ENCODE measurements at regions not wholly inside any gene's neighbourhood (a gene's known extent, or its start where the extent isn't known, plus 50 kb on each side); places are given as distances from the start of the nearest gene placed in this dataset.

GRCh38 chr6:18985061-18985460, 597.9 kb downstream of the RNF144B start:
- no peak overlapping the region for H3K27ac ChIP-seq (ENCODE audit: poor library complexity, severe bottlenecking)
- ATAC-seq (ENCODE audit: low read depth), result no peak
- no peaks in the 10 kb centered on the region for H3K4me1 ChIP-seq (ENCODE audit: insufficient read depth, poor library complexity, severe bottlenecking)
- no peak for TF ChIP-seq CTCF (IDR thresholded peaks at IDR 0.05; ENCODE audit: poor library complexity, severe bottlenecking)
- DNase-seq (ENCODE audit: low spot score), result no peak
- no peaks in the 10 kb centered on the region for H3K9me3 ChIP-seq (ENCODE audit: severe bottlenecking)
- H3K4me3 ChIP-seq (ENCODE audit: severe bottlenecking), result no peak overlapping the region
- H3K36me3 ChIP-seq (ENCODE audit: low read depth), result no peaks in the 10 kb centered on the region
- H3K27me3 ChIP-seq (ENCODE audit: insufficient read depth, poor library complexity, severe bottlenecking), result peaks cover 3% of the 10 kb centered on the region

GRCh38 chr6:18985996-18986395, 598.8 kb downstream of the RNF144B start:
- DNase-seq (ENCODE audit: low spot score), result no peak
- no peak overlapping the region for H3K27ac ChIP-seq (ENCODE audit: poor library complexity, severe bottlenecking)
- TF ChIP-seq CTCF (IDR thresholded peaks at IDR 0.05; ENCODE audit: poor library complexity, severe bottlenecking), result no peak
- H3K27me3 ChIP-seq (ENCODE audit: insufficient read depth, poor library complexity, severe bottlenecking), result peaks cover 3% of the 10 kb centered on the region
- no peaks in the 10 kb centered on the region for H3K36me3 ChIP-seq (ENCODE audit: low read depth)
- H3K9me3 ChIP-seq (ENCODE audit: severe bottlenecking), result no peaks in the 10 kb centered on the region
- no peak overlapping the region for H3K4me3 ChIP-seq (ENCODE audit: severe bottlenecking)
- no peak for ATAC-seq (ENCODE audit: low read depth)
- H3K4me1 ChIP-seq (ENCODE audit: insufficient read depth, poor library complexity, severe bottlenecking), result no peaks in the 10 kb centered on the region

- Histone ChIP-seq H3K4me3 (ENCODE audit: severe bottlenecking) (no peak overlapping the region), H3K27ac (ENCODE audit: poor library complexity, severe bottlenecking) (no peak overlapping the region), H3K36me3 (ENCODE audit: low read depth) (no peaks in the 10 kb centered on the region), H3K4me1 (ENCODE audit: insufficient read depth, poor library complexity, severe bottlenecking) (no peaks in the 10 kb centered on the region), H3K9me3 (ENCODE audit: severe bottlenecking) (no peaks in the 10 kb centered on the region), H3K27me3 (ENCODE audit: insufficient read depth, poor library complexity, severe bottlenecking) (peaks cover 6% of the 10 kb centered on the region)
- no peak for DNase-seq (ENCODE audit: low spot score)
- no peak for TF ChIP-seq CTCF (IDR thresholded peaks at IDR 0.05; ENCODE audit: poor library complexity, severe bottlenecking)
- no peak for ATAC-seq (ENCODE audit: low read depth)
Measured at GRCh38 chr6:18988636-18989035, 601.5 kb downstream of the RNF144B start.

GRCh38 chr6:18990059-18990978, 603.2 kb downstream of the RNF144B start:
- H3K27ac ChIP-seq (ENCODE audit: poor library complexity, severe bottlenecking), result no peak overlapping the region
- no peaks in the 10 kb centered on the region for H3K36me3 ChIP-seq (ENCODE audit: low read depth)
- H3K4me1 ChIP-seq (ENCODE audit: insufficient read depth, poor library complexity, severe bottlenecking), result no peaks in the 10 kb centered on the region
- DNase-seq (ENCODE audit: low spot score) (peak; percentile 41), ATAC-seq (ENCODE audit: low read depth) (peak; percentile 55; the same call in 2 of the 3 replicates)
- TF ChIP-seq CTCF (IDR thresholded peaks at IDR 0.05; ENCODE audit: poor library complexity, severe bottlenecking), result peak; percentile 66
- H3K4me3 ChIP-seq (ENCODE audit: severe bottlenecking), result no peak overlapping the region
- H3K9me3 ChIP-seq (ENCODE audit: severe bottlenecking), result no peaks in the 10 kb centered on the region
- H3K27me3 ChIP-seq (ENCODE audit: insufficient read depth, poor library complexity, severe bottlenecking), result peaks cover 7% of the 10 kb centered on the region

GRCh38 chr6:18997375-18997826, 610.3 kb downstream of the RNF144B start:
- peak; percentile 88 for ATAC-seq (ENCODE audit: low read depth)
- H3K4me3 ChIP-seq (ENCODE audit: severe bottlenecking), result no peak overlapping the region
- DNase-seq (ENCODE audit: low spot score), result no peak

More at GRCh38 chr6:18997375-18997826, 610.3 kb downstream of the RNF144B start:
- peak; percentile 71 for TF ChIP-seq CTCF (IDR thresholded peaks at IDR 0.05; ENCODE audit: poor library complexity, severe bottlenecking)
- Histone ChIP-seq H3K27me3 (ENCODE audit: insufficient read depth, poor library complexity, severe bottlenecking) (peaks cover 7% of the 10 kb centered on the region), H3K9me3 (ENCODE audit: severe bottlenecking) (no peaks in the 10 kb centered on the region), H3K27ac (ENCODE audit: poor library complexity, severe bottlenecking) (no peak overlapping the region), H3K4me1 (ENCODE audit: insufficient read depth, poor library complexity, severe bottlenecking) (no peaks in the 10 kb centered on the region), H3K36me3 (ENCODE audit: low read depth) (no peaks in the 10 kb centered on the region)

Measured in RWPE2 (cell line).